Stromal cell of bone marrow (primary cell): ENCODE measurements at regions not wholly inside any gene's neighbourhood (a gene's known extent, or its start where the extent isn't known, plus 50 kb on each side); places are given as distances from the start of the nearest gene placed in this dataset.

ENCODE experiments used
- DNase-seq: peaks from one replicate; pipeline ENCODE4 v3.0.0-alpha.2; 2012; ENCODE audit warnings: low read depth

GRCh38 chr10:47104786-47105385 lies 193.7 kb downstream of the PTPN20 start:
- no peak for DNase-seq

DNA sequence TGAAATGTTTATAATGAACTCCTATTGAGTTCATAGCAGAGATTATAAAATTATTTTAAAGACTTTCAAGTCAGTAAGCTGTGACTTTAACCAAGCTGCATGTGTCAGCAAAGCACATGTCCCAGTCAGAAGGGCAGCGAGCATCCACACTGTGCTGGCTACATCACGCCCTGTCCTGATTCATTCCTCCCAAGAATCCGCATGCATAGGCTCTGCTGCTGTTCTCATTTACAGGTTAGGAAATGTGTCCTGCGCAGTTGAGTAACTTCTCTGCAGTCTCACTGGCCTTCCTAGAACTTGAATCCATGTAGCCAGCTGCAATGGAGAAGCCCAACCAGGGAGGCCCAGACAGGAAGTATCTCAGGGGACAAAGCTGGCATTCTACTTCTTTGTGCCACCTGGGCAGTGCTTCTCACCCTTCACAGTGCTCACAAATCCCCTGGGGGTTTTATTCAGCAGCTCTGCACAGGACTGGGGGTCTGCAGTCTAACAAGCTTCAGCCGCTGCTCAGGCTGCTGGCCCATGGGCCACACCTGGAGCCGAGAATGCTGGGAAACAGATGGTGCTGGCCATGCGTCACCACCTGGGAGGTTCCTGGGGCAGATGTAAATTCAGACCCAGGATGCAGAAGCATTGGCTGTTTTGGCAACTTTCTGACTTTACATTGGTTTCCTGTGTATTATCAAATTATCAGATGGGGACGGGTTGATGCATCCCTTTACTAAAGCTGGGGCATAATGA lies 192.8 kb upstream of the GDF10 start:
- DNase-seq: no peak

DNA sequence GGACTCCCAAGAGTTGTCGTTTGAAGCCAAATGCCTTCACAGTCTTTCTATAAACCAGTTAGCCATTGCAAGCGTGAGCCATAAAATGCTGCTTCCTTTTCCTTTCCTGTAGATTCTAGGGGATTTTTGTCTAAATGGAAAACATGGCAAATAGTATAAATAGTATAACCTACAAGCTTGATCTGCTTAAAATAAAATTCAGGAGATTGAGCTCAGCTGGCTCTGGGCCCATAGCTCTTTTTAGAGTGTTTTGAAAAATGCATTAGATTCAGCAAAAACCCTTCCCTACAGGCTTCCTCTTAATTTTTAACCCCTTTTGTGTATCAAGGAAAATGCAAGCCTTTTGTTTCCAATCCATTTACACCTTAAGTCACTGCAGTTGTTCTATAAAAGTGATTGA lies 190.1 kb upstream of the GDF10 start:
- DNase-seq: no peak

- DNase-seq: no peak
Measured at GRCh38 chr10:47111329-47111862, 188.6 kb upstream of the GDF10 start.

DNA sequence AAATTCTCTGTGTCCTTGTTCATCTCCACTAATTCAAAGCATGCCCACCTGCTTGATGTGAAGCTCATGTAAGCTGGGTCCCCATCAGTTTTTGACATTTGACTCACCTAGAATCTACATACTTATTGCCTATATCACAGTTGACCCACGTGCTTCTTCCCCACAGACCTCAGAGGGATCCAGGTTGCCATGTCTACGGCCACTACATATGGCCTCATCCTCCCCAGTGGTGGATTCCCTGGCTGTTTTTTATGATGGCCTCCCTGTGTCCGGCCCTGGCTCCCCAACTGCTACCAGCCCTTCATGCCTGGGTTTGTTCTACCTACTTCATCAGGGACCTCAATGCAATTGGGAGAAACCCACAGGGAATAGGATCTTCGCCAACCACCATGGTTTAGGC lies 187.4 kb upstream of the GDF10 start:
- DNase-seq: no peak

DNA sequence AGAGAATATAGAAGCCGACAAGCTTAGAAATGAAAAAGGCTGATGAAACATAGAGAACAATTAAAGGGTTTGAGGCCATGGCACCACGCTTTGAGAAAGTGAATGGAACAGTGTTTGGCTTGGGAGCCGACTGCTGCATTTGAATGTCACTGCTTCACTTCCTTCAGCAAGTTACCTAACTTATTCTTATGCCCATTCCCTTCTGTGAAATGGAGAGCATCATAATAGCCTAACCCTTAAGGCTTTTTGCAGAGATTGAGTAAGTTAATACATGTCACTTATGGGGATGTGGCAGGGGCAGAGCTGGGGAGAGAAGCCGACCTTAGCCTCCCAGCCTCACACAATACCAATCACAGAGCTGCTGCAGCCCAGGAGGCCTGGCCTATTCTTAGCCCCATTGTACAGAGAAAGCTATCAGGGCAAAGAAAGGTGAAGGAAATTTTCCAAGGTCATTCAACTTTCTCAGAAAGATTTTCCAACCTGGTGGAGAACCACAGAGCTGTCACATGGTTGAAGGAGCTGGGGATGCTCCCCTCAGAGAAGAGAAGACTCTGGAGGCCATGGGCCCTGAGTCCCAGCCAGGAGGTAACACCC lies 186.0 kb upstream of the GDF10 start:
- DNase-seq: no peak

DNA sequence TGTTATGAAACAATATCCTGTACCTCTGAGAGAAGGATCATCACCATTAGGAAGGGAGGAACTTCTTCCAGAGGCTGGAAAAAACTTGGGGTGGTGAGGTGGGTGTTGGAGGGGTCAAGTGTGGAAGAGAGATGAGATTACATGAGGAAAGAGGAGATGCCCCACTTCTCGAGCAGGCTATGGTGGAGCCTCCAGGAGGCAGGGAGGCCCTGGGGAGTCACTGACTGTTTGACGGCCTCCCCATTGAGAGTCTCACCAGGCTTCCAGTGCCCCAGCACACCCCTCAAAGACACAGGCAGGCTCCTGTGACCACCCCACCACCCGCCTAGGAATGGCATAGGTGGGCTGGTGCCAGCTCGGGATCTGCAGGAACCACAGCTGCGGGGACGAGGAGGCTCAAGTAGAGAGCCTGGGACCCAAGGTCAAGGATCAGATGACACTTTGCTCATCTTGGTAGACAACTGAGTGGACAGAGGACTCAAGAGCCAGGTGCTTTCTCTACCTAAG lies 185.3 kb upstream of the GDF10 start:
- no peak for DNase-seq

DNA sequence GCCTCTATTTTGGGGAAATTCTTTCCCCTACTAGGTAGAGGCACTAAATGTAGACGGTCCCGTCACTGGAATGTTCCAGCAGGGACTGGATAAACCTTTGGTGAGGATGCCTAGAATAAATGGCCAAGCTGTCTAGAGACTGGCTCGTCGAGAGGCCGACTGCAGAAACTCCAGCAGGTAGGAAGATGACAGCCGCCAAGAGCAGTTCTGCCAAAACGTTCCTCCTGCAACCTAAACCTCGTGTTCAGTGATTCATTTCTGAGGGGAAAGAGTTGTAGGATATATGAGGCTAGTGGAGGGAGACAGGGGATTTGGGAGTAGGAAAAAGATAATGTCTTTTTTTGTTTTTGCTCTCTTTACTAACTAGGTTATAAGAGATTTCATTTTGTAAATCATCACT lies 184.7 kb upstream of the GDF10 start:
- DNase-seq: no peak

DNA sequence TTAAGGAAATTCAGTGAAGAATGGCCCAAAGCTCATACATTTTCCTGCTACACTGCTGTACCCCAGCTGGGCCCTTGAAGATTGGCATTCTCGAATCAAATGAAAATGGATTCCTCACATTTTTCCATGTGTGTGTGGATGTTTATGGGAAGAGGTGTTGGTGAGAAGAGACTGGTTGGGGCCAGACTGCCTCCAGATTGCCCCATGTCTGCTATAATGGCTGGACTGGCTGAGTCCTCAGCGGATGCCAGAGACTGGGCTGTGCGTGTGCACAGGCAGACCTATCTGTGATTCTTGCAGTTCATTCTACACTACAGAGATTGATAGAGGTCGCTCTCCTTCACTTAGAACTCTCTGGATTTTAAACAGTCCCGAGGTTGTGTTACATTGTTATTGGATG lies 183.6 kb upstream of the GDF10 start:
- DNase-seq: no peak

- DNase-seq: no peak
Measured at GRCh38 chr10:47118326-47118725, 181.7 kb upstream of the GDF10 start.

GRCh38 chr10:47121336-47121735 lies 178.7 kb upstream of the GDF10 start:
- no peak for DNase-seq

GRCh38 chr10:47123716-47124288 lies 176.2 kb upstream of the GDF10 start:
- no peak for DNase-seq

- DNase-seq: no peak
Measured at GRCh38 chr10:47127188-47127785, 172.7 kb upstream of the GDF10 start.

- no peak for DNase-seq
Measured at GRCh38 chr10:47130491-47130890, 169.5 kb upstream of the GDF10 start.

DNA sequence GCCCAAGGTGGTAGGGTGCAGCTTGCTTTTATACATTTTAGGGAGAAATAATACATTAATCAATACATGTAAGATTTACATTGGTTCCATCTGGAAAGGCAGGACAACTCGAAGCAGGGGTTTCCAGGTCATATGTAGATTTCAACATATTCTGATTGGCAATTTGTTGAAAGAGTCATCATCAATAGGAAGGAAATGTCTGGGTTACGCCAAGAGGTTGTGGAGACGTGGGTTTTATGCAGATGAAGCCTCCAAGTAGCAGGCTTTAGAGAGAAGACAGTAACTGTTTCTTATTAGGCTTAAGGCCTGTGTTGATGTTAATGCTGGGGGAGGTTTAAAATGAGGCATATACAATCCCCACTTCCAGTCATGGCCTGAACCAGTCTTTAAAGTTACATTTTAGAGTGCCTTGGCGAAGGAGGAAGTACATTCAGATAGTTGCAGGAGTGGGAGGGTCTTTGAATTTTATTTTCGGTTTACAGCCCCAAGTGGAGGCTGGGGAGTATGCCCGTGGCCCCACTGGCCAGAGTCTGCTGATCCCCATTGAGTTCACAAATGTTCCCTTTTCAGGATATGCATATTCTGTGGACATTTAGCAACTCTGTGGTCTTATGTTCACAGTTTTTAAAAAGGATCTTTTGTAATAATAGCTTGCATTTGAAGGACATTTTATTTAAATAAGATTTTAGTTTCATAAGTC lies 166.0 kb upstream of the GDF10 start:
- DNase-seq: no peak

DNA sequence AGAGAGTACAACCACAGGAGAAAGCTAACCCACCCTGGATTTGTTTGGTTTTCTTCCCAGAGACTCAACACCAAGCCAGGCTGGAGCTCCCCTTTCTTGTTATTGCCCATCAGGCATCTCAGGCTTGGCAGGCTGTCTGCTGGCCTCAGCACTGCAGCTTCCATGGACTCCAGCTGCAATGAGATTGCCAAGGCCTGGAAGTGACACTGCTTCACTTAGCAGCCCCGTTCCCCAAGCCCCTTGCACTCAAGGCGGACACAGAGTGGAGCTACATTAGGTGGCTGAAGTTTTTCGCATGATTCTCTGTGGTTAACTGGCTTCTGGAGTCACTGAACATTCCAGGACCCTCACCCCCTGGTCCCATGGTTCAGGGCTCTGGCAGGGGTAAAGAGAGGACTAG lies 163.1 kb upstream of the GDF10 start:
- DNase-seq: no peak

- peak; percentile 28 for DNase-seq
Measured at GRCh38 chr10:47137311-47137851, 162.6 kb upstream of the GDF10 start.

DNA sequence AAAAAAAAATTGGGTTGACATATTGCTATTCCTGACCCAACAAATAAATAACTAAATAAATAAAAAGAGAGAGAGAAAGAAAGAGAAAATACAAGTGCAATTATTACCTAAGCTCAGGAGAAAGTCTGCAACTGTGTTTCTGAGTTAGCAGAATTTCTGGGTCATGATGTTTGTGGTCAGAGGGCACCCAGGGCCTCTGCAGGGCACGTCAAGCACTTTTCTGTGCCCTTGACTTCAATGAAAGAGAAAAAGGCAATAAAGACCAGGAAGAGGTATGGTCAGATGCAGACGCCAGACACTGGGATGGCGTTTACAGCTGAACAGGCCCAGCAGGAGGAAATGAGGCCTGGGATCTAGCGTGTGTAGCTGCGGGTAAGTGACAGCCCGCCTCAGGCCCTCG lies 160.9 kb upstream of the GDF10 start:
- no peak for DNase-seq

DNA sequence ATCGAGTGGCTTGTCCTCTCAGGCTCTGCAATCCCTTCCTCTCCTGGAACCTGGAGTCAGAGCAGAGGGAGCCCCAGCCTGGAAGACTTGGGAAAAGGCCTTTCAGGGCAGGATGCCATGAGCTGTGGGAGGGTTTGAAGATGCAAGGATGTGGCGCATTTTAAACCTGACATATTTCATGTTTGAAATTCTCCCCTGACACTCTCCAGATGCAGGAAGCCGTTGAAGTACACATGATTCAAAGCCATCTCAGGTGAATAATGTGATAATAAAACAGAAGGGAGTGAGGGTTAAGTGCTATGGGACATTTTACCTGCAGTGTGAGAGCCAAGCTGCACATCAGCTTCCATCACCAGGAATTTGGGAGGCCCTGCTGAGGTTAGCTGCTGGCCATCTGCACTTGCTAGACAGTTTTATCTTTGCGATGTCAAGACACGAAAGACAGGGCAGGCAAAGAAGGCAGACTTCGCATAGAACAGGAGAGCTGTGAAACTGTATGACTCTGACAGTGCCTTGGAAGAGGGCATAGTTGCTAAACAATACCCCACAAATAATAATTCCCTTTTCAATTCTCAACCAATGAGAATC lies 159.1 kb upstream of the GDF10 start:
- no peak for DNase-seq

- no peak for DNase-seq
Measured at GRCh38 chr10:47141349-47141748, 158.6 kb upstream of the GDF10 start.

- no peak for DNase-seq
Measured at GRCh38 chr10:47143072-47143471, 156.9 kb upstream of the GDF10 start.
